ENCODE measurements at regions not wholly inside any gene's neighbourhood (a gene's known extent, or its start where the extent isn't known, plus 50 kb on each side); places are given as distances from the start of the nearest gene placed in this dataset.

GRCh38 chr2:82524826-82525225 is 1934.3 kb downstream of the SUCLG1 start:
- H3K4me3 ChIP-seq (ENCODE audit: insufficient read depth, low read length, poor library complexity, severe bottlenecking): no peak overlapping the region

DNA sequence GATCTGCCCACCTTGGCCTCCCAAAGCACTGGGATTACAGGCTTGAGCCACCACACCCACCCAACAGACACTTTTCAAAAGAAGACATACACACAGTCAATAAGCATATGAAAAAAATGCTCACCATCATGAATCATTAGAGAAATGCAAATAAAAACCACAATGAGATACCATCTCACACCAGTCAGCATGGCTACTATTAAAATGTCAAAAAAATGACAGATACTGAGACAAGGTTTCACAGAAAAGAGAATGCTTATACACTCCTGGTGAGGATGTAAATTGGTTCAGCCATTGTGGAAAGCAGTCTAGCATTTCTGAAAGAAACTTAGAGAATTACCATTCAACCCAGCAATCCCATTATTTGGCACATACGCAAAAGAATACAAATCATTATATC is 1947.2 kb downstream of the SUCLG1 start:
- Histone ChIP-seq H3K4me2 (ENCODE audit: low read depth, low read length, poor library complexity, severe bottlenecking) (no peak overlapping the region), H3F3A (ENCODE audit: insufficient read depth) (no peaks in the 10 kb centered on the region), H3K4me3 (ENCODE audit: insufficient read depth, low read length, poor library complexity, severe bottlenecking) (no peak overlapping the region), H3K9ac (ENCODE audit: low read length) (no peak overlapping the region), H2AFZ (ENCODE audit: low read depth, low read length, severe bottlenecking) (no peak overlapping the region), H3K36me3 (ENCODE audit: low read length) (no peaks in the 10 kb centered on the region), H3K27ac (ENCODE audit: low read depth, low read length) (no peak overlapping the region), H3K79me2 (ENCODE audit: insufficient read depth, low read length) (no peaks in the 10 kb centered on the region), H3K9me3 (ENCODE audit: insufficient read depth, low read length) (no peaks in the 10 kb centered on the region), H3K9me2 (replicated peaks; ENCODE audit: insufficient read depth, low read length) (no peaks in the 10 kb centered on the region), H4K20me1 (ENCODE audit: low read depth, low read length) (no peaks in the 10 kb centered on the region), H3K27me3 (ENCODE audit: low read length) (no peaks in the 10 kb centered on the region)
- no peak for TF ChIP-seq EZH2phosphoT487 (conservative IDR thresholded peaks at IDR 0.05; ENCODE audit: low read length)
- no peak for TF ChIP-seq CTCF (IDR thresholded peaks at IDR 0.05; ENCODE audit: insufficient read depth, low read length, poor library complexity, severe bottlenecking)

More at GRCh38 chr2:82524826-82525225, 1934.3 kb downstream of the SUCLG1 start:
- no peak overlapping the region for H3K9ac ChIP-seq (ENCODE audit: low read length)
- H3K9me2 ChIP-seq (replicated peaks; ENCODE audit: insufficient read depth, low read length): no peaks in the 10 kb centered on the region
- H2AFZ ChIP-seq (ENCODE audit: low read depth, low read length, severe bottlenecking): no peak overlapping the region
- no peaks in the 10 kb centered on the region for H4K20me1 ChIP-seq (ENCODE audit: low read depth, low read length)
- H3F3A ChIP-seq (ENCODE audit: insufficient read depth): no peaks in the 10 kb centered on the region
- H3K4me2 ChIP-seq (ENCODE audit: low read depth, low read length, poor library complexity, severe bottlenecking): no peak overlapping the region
- H3K36me3 ChIP-seq (ENCODE audit: low read length): no peaks in the 10 kb centered on the region
- no peaks in the 10 kb centered on the region for H3K9me3 ChIP-seq (ENCODE audit: insufficient read depth, low read length)
- H3K27me3 ChIP-seq (ENCODE audit: low read length): no peaks in the 10 kb centered on the region
- no peak overlapping the region for H3K27ac ChIP-seq (ENCODE audit: low read depth, low read length)
- TF ChIP-seq CTCF (IDR thresholded peaks at IDR 0.05; ENCODE audit: insufficient read depth, low read length, poor library complexity, severe bottlenecking) (no peak), EZH2phosphoT487 (conservative IDR thresholded peaks at IDR 0.05; ENCODE audit: low read length) (no peak)
- H3K79me2 ChIP-seq (ENCODE audit: insufficient read depth, low read length): no peaks in the 10 kb centered on the region

DNA sequence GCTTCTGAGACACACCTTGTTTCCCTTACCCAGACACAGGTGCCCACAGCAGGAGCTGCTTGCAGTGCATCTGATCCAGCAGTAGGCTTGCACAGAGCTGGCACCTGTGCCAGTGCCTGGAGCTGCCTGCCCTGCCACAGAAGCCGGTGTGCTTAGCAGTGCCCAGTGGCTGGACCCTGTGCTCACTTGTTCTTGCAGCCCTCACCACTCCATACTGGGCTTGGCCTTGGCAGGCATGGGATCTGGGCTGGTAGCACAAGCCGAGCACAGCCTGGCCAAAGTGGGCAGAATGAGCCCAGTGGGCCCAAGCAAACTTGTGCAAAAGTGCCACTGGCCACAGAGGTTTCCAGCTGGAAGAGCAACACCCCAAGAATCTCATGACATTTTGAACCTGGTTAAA is 1950.4 kb downstream of the SUCLG1 start:
- TF ChIP-seq CTCF (IDR thresholded peaks at IDR 0.05; ENCODE audit: insufficient read depth, low read length, poor library complexity, severe bottlenecking) (no peak), EZH2phosphoT487 (conservative IDR thresholded peaks at IDR 0.05; ENCODE audit: low read length) (no peak)
- H3K27me3 ChIP-seq (ENCODE audit: low read length): no peaks in the 10 kb centered on the region
- no peaks in the 10 kb centered on the region for H3K9me3 ChIP-seq (ENCODE audit: insufficient read depth, low read length)
- H4K20me1 ChIP-seq (ENCODE audit: low read depth, low read length): no peaks in the 10 kb centered on the region
- H3K36me3 ChIP-seq (ENCODE audit: low read length): no peaks in the 10 kb centered on the region
- no peaks in the 10 kb centered on the region for H3K79me2 ChIP-seq (ENCODE audit: insufficient read depth, low read length)
- H3K27ac ChIP-seq (ENCODE audit: low read depth, low read length): no peak overlapping the region
- no peak overlapping the region for H3K4me2 ChIP-seq (ENCODE audit: low read depth, low read length, poor library complexity, severe bottlenecking)
- H3F3A ChIP-seq (ENCODE audit: insufficient read depth): no peaks in the 10 kb centered on the region
- H3K9me2 ChIP-seq (replicated peaks; ENCODE audit: insufficient read depth, low read length): no peaks in the 10 kb centered on the region
- H3K9ac ChIP-seq (ENCODE audit: low read length): no peak overlapping the region
- no peak overlapping the region for H2AFZ ChIP-seq (ENCODE audit: low read depth, low read length, severe bottlenecking)
- no peak overlapping the region for H3K4me3 ChIP-seq (ENCODE audit: insufficient read depth, low read length, poor library complexity, severe bottlenecking)

Data from SU-DHL-6 (cell line).